ENCODE measurements at regions not wholly inside any gene's neighbourhood (a gene's known extent, or its start where the extent isn't known, plus 50 kb on each side); places are given as distances from the start of the nearest gene placed in this dataset.
"Not testable (repeated sequence)": the region's sequence is repeated elsewhere in the genome, so short reads cannot be mapped to it uniquely, and the experiment has no call there.

DNA sequence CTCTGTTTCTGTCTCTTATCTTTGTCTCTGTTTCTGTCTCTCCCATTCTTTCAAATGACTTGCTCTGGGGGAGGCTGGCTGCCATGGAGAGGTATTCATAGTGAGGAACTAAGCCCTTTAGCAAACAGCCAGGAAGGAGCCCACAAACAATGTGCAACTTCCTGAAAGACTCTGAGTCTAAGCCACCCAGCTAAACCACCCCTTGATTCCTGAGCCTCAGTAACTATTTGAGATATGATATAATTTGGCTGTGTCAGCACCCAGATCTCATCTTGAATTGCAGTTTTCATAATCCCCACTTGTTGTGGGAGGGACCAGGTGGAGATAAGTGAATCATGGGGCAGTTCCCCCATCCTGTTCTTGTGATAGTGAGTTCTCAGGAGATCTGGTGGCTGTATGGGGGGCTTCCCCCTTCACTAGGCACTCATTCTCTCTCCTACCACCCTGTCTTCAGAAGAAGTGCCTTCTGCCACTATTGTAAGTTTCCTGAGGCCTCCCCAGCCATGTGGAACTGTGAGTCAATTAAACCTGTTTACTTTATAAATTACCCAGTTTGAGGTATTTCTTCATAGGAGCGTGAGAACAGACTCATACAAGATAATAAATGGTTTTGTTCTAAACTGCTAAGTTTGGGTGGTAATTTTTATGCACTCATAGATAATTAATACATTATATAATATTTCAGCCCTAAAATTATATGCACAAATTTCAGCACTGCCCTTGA, 121.2 kb upstream of the FOXP2 start:
- TF ChIP-seq, protein P1, sequence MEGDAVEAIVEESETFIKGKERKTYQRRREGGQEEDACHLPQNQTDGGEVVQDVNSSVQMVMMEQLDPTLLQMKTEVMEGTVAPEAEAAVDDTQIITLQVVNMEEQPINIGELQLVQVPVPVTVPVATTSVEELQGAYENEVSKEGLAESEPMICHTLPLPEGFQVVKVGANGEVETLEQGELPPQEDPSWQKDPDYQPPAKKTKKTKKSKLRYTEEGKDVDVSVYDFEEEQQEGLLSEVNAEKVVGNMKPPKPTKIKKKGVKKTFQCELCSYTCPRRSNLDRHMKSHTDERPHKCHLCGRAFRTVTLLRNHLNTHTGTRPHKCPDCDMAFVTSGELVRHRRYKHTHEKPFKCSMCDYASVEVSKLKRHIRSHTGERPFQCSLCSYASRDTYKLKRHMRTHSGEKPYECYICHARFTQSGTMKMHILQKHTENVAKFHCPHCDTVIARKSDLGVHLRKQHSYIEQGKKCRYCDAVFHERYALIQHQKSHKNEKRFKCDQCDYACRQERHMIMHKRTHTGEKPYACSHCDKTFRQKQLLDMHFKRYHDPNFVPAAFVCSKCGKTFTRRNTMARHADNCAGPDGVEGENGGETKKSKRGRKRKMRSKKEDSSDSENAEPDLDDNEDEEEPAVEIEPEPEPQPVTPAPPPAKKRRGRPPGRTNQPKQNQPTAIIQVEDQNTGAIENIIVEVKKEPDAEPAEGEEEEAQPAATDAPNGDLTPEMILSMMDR (conservative IDR thresholded peaks at IDR 0.05; ENCODE audit: low read depth, low read length), result no peak
- no peak for DNase-seq (ENCODE audit: low read depth)

DNA sequence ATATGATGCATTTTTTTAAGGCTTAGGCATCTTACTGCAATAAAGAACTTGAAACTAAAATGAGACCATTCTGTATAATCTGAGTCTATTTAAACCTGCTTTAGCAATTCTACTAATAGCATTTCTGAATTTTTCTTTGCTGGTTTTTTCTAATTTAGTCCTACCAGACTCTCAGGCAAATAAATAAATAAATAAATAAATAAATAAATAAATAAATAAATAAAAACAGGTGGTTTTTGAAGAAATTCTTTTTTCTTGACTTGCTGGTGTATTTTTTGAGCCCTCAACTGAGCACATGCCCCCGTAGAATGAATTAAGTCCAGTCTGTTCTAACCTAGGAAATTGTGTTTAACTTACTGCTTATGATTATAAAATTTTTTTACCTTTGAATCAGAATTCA, 134.7 kb upstream of the FOXP2 start:
- TF ChIP-seq, protein P1 (conservative IDR thresholded peaks at IDR 0.05; ENCODE audit: low read depth, low read length), result no peak
- H3K4me3 ChIP-seq (ENCODE audit: low read length), result no peak overlapping the region
- no peak for DNase-seq (ENCODE audit: low read depth)

More for the DNA sequence above, 121.2 kb upstream of the FOXP2 start:
- no peak overlapping the region for H3K4me3 ChIP-seq (ENCODE audit: low read length)

DNA sequence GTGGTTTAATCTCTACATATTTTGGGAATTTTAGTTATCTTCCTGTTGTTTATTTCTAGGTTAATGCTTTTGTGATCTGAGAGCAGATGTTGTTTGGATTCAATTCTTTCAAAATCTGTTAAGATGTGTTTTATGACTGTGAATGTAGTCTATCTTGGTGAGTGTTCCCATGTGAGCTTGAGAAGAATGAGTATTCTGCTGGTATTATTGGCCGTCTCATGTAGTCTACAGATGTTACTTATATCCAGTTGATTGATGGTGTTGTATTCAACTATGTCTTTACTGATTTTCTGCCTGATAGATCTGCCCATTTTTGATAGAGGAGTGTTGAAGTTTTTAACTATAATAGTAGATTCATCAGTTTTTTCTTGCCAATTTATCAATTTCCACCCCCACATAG, 141.4 kb upstream of the FOXP2 start:
- TF ChIP-seq, protein P1 (conservative IDR thresholded peaks at IDR 0.05; ENCODE audit: low read depth, low read length), result no peak
- DNase-seq (ENCODE audit: low read depth), result no peak
- no peak overlapping the region for H3K4me3 ChIP-seq (ENCODE audit: low read length)

DNA sequence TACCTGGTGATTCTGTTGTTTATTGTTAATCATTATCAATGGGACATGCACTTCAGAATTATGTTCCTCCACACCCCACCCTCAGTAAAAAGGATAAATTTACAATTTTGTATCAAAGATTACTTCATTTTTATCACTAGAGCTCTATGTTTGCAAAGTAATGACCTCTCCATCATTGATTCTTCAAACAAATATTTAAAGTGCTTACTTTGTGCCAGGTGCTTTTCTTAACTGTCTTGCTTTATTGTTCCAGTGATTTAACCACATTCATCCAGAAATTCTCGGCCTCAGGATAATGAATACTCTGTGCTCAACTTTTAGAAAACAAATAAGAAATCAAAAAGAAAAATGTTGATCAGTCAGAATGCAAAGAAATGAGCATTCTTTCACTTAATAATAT, 144.9 kb upstream of the FOXP2 start:
- H3K4me3 ChIP-seq (ENCODE audit: low read length), result no peak overlapping the region
- TF ChIP-seq, protein P1 (conservative IDR thresholded peaks at IDR 0.05; ENCODE audit: low read depth, low read length), result no peak
- DNase-seq (ENCODE audit: low read depth), result no peak

DNA sequence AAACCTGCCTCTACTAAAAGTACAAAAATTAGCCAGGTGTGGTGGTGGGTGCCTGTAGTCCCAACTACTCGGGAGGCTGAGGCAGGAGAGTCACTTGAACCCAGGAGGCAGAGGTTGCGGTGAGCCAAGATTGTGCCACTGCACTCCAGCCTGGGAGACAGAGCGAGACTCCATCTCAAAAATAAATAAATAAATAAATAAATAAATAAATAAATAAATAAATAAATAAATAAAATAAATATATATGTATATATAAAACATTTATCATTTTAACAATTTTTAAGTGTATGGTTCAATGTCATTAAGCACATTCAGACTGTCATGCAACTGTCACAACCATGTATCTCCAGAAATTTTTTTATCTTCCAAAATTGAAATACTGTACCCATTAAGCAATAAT, 147.1 kb upstream of the FOXP2 start:
- not testable (repeated sequence) for H3K4me3 ChIP-seq (ENCODE audit: low read length); DNase-seq (ENCODE audit: low read depth)

DNA sequence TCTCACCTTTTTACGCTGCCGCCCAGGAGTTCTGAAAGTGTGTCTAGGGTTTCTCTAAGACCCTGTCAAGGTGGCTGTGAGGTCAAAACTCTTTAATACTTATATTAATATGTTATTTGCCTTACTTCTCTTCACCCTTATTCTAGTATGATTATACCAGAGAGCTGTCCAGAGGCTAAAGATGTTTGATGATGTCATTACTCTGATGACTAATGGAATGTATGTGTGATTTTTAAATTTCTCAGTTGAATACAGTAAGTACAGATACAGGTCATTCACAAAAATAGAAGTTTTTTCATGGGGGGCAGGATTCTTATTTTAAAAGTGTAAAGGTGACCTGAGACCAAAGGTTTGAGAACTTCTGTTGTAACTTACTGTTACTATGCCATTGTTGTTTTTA, 150.6 kb upstream of the FOXP2 start:
- TF ChIP-seq, protein P1 (conservative IDR thresholded peaks at IDR 0.05; ENCODE audit: low read depth, low read length), result no peak
- no peak overlapping the region for H3K4me3 ChIP-seq (ENCODE audit: low read length)
- peak; percentile 12 for DNase-seq (ENCODE audit: low read depth)

DNA sequence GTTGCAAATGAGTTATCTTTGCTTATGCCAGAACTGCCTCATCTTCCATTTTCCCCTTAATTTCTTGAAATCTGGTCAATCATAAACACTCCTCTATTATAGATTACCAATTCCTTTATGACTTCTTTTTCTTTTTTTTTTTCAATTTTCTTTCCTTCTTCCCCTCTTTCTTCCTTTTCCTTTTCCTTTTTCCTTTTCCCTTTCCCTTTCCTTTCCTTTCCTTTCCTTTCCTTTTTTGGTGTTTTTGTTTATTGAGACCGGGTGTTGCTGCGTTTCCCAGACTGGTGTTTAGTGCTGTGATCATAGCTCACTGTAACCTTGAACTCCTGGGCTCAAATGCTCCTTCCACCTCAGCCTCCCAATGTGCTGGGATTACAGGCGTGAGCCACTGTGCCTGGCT, 151.4 kb upstream of the FOXP2 start:
- no peak for DNase-seq (ENCODE audit: low read depth)
- H3K4me3 ChIP-seq (ENCODE audit: low read length), result no peak overlapping the region
- TF ChIP-seq, protein P1 (conservative IDR thresholded peaks at IDR 0.05; ENCODE audit: low read depth, low read length), result no peak
